ENCODE measurements at regions not wholly inside any gene's neighbourhood (a gene's known extent, or its start where the extent isn't known, plus 50 kb on each side); places are given as distances from the start of the nearest gene placed in this dataset.

DNA sequence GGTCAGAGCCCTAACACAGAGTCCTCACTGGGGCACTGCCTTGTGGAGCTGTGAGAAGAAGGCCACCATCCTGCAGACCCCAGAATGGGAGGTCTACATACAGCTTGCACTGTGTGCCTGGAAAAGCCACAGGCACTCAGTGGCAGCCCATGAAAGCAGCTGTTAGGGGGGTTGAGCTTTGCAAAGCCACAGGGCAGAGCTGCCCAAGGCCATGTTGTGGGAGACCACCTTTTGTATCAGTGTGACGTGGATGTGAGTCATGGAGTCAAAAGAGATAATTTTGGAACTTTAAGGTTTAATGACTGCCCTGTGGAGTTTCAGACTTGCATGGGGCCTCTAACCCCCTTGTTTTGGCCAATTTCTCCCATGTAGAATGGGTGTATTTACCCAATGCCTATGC, 52.9 kb upstream of the TPRG1 start:
- no peak for DNase-seq

DNA sequence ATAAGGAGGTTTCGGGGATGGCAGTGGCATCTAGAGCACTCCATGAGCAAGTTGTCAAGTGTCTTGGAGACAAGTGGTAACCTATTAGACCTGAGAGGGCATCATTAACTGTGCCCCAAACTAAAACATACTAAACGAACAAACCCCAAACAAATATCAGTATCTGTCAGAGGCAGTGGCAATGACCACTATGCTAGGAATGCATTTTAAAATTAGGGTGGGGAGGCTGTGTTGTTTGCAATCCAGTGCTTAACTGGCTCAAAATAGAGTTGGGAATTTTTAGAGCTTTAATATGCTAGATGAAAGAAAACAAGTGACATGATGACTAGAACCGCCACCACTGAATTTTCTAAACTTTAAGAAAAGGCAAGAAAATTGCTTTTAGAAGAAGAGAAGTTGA, 51.8 kb upstream of the TPRG1 start:
- DNase-seq = no peak

GRCh38 chr3:189121092-189121491, 50.7 kb upstream of the TPRG1 start:
- DNase-seq = no peak
